ENCODE measurements at regions not wholly inside any gene's neighbourhood (a gene's known extent, or its start where the extent isn't known, plus 50 kb on each side); places are given as distances from the start of the nearest gene placed in this dataset.

DNA sequence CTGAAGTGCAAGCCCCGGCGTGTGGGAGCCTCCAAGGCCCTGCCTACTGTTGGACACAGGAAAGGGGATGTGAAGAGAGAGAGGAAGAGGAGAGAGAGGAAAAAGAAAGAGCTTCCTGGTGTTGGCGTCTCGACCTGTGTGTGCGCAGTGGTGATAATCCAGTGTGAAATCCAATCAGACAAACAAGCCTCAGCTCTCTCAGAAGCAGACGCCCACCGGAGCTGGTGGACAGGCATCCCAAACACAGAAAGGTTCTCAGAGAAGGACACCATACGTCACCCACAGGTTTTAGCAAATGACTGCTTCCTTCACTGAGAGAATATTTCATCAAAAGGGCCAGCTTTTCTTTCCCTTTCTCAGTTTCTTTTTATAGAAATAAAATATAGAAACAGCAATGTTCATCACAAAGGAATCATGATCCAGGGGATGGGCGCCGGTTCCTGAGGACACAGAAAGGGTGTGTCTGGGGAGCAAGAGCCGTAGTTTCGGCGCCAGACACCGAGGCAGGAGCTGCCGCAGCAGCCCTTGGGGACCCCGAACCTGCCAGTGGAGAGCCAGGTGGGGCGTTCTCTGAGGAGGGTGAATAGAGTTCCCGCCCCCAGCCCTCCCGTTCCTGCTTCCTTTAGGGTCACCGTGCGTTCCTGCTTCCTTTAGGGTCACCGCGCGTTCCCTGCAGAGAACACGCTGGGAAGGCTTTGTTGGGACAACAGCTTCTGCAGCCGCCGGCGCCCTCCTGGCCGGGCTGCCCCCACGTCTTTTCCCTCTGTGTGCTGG lies 145.8 kb upstream of the SOX1 start:
- Histone ChIP-seq H3K27me3 (replicated peaks in 1 of 2; ENCODE audit: control insufficient read depth in 2 of 2, insufficient read depth in 2 of 2, low read length in 1 of 2) (no peaks in the 10 kb centered on the region), H3K79me2 (ENCODE audit: control insufficient read depth, insufficient read depth, low read length) (no peaks in the 10 kb centered on the region), H3K36me3 (ENCODE audit: control insufficient read depth in 2 of 2, insufficient read depth in 2 of 2, low read length in 1 of 2) (no peaks in the 10 kb centered on the region), H4K20me1 (ENCODE audit: control insufficient read depth, insufficient read depth) (no peaks in the 10 kb centered on the region), H3K9me3 (replicated peaks; ENCODE audit: control insufficient read depth, insufficient read depth, low read length) (no peaks in the 10 kb centered on the region), H3K27ac (ENCODE audit: control insufficient read depth, insufficient read depth) (no peak overlapping the region), H2AFZ (ENCODE audit: control insufficient read depth, low read depth, low read length) (no peak overlapping the region), H3K4me3 (no peak overlapping the region), H3K4me2 (ENCODE audit: control insufficient read depth, insufficient read depth) (no peak overlapping the region), H3K4me1 (ENCODE audit: control insufficient read depth, insufficient read depth, low read length) (no peaks in the 10 kb centered on the region), H3K9ac (ENCODE audit: control insufficient read depth, insufficient read depth, low read length) (no peak overlapping the region)
- no peak for ATAC-seq
- ChIA-PET SMC1A (ENCODE audit: uncharacterized antibody, unreplicated experiment) (no interaction called here), POLR2A (no interaction called here), CTCF (no interaction called here), RAD21 (ENCODE audit: unreplicated experiment) (no interaction called here)
- intact Hi-C loops (cut with micrococcal nuclease; ENCODE audit: unreplicated experiment) = no loop called here
- WGBS (ENCODE audit: insufficient coverage, insufficient replicate concordance, low lambda C conversion rate, missing lambda C conversion rate) = 48% methylated on average over 28 of the region's 30 CpGs
- BruUV-seq (replicated peaks) = no TSS peak
- in situ Hi-C loops (cut with MboI) = no loop called here
- FAIRE-seq = no peak
- DNase-seq (ENCODE audit: low read depth, low spot score) = no peak
- TF ChIP-seq ZSCAN29 (IDR thresholded peaks at IDR 0.05) = no peak
- TF ChIP-seq CUX1 (IDR thresholded peaks at IDR 0.05; ENCODE audit: insufficient replicate concordance, low read depth, low read length) = no peak
- no peak for TF ChIP-seq MTA2 (IDR thresholded peaks at IDR 0.05; ENCODE audit: low read depth)
- TF ChIP-seq, protein P1, sequence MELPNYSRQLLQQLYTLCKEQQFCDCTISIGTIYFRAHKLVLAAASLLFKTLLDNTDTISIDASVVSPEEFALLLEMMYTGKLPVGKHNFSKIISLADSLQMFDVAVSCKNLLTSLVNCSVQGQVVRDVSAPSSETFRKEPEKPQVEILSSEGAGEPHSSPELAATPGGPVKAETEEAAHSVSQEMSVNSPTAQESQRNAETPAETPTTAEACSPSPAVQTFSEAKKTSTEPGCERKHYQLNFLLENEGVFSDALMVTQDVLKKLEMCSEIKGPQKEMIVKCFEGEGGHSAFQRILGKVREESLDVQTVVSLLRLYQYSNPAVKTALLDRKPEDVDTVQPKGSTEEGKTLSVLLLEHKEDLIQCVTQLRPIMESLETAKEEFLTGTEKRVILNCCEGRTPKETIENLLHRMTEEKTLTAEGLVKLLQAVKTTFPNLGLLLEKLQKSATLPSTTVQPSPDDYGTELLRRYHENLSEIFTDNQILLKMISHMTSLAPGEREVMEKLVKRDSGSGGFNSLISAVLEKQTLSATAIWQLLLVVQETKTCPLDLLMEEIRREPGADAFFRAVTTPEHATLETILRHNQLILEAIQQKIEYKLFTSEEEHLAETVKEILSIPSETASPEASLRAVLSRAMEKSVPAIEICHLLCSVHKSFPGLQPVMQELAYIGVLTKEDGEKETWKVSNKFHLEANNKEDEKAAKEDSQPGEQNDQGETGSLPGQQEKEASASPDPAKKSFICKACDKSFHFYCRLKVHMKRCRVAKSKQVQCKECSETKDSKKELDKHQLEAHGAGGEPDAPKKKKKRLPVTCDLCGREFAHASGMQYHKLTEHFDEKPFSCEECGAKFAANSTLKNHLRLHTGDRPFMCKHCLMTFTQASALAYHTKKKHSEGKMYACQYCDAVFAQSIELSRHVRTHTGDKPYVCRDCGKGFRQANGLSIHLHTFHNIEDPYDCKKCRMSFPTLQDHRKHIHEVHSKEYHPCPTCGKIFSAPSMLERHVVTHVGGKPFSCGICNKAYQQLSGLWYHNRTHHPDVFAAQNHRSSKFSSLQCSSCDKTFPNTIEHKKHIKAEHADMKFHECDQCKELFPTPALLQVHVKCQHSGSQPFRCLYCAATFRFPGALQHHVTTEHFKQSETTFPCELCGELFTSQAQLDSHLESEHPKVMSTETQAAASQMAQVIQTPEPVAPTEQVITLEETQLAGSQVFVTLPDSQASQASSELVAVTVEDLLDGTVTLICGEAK (IDR thresholded peaks at IDR 0.05; ENCODE audit: borderline replicate concordance) = no peak
- no peak for TF ChIP-seq RELA (IDR thresholded peaks at IDR 0.05; ENCODE audit: borderline replicate concordance, partially characterized antibody)
- no peak for TF ChIP-seq MXI1 (IDR thresholded peaks at IDR 0.05; ENCODE audit: low read depth, low read length)
- TF ChIP-seq ZBTB11 (CRISPR knock-in tag; IDR thresholded peaks at IDR 0.05) = no peak
- no peak for TF ChIP-seq TBL1XR1 (IDR thresholded peaks at IDR 0.05; ENCODE audit: low read depth, low read length)
- TF ChIP-seq CREM (IDR thresholded peaks at IDR 0.05; ENCODE audit: low read depth) = no peak

Data from GM12878 (cell line).